Stimulated activated CD4-positive, alpha-beta T cell treated with anti-CD3 and anti-CD28 coated beads, Interleukin-1b, Interleukin-23, amount 100 ng/mL, for 1 hour (primary cell): ENCODE measurements at regions not wholly inside any gene's neighbourhood (a gene's known extent, or its start where the extent isn't known, plus 50 kb on each side); places are given as distances from the start of the nearest gene placed in this dataset.
"Not testable (repeated sequence)": the region's sequence is repeated elsewhere in the genome, so short reads cannot be mapped to it uniquely, and the experiment has no call there.

Experiments
- DNase-seq, 2 donors: peaks; one replicate each; pipeline ENCODE4 v3.0.0-alpha.2; 2020; ENCODE audit warnings: low read depth in 2 of 2

GRCh38 chr2:217593732-217594131 is 409.1 kb downstream of the TNS1 start:
- no peak for DNase-seq

GRCh38 chr2:217588266-217588665 is 414.5 kb downstream of the TNS1 start:
- DNase-seq = no peak

DNA sequence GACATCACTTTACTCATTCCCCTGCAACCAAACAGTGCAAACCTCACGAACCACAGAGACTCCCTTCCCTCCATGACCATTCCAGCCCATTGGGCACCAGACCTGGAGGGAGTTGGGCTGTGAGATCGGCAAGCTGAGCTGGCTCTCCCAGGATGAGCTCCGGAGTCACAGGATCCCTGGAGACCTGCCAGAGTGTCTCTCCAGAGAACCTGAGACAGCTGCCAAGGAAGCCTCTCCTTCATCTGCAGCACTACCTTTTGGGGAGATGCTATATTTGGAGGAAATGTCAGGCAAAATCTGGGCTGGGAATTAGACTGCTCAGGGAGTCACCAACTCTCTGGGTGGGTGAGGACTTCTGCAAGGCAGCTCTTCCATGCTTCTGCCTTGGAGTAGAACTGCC is 417.4 kb downstream of the TNS1 start:
- no peak for DNase-seq

DNA sequence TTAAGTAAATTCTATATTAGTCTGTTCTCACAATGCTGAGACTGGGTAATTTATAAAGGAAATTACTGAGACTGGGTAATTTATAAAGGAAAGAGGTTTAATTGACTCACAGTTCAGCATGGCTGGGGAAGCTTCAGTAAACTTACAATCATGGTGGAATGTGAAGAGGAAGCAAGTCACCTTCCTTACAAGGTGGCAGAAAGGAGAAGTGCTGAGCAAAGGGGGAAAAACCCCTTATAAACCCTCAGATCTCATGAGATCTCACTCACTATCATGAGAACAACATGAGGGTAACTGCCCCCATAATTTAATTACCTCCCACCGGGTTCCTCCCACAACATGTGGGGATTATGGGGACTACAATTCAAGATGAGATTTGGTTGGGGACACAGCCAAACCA is 422.4 kb downstream of the TNS1 start:
- not testable (repeated sequence) for DNase-seq

- DNase-seq = no peak
These were observed 429.2 kb downstream of the TNS1 start for GRCh38 chr2:217573571-217573970.

- no peak for DNase-seq
These were observed 432.4 kb downstream of the TNS1 start for GRCh38 chr2:217570394-217570793.

GRCh38 chr2:217568289-217568971 is 434.4 kb downstream of the TNS1 start:
- no peak for DNase-seq

DNA sequence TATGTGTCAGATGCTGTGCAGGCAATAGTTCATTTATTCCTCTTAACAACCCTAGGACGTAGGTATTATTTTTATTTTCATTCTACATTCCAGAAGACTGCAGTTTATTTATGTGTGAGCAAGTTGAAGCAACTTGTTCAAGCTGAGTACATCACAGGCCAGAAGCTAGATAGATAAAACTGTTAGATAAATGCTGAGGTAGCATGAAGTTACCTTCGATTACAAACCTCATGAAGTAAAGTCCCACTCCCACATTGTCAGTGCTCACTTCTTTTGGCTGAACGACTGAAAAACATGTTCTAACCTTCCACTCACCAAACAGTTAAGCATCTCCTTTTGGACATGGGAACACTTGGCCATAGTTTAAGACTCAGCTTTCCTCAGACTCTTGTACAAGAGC is 439.2 kb downstream of the TNS1 start:
- DNase-seq = no peak

DNA sequence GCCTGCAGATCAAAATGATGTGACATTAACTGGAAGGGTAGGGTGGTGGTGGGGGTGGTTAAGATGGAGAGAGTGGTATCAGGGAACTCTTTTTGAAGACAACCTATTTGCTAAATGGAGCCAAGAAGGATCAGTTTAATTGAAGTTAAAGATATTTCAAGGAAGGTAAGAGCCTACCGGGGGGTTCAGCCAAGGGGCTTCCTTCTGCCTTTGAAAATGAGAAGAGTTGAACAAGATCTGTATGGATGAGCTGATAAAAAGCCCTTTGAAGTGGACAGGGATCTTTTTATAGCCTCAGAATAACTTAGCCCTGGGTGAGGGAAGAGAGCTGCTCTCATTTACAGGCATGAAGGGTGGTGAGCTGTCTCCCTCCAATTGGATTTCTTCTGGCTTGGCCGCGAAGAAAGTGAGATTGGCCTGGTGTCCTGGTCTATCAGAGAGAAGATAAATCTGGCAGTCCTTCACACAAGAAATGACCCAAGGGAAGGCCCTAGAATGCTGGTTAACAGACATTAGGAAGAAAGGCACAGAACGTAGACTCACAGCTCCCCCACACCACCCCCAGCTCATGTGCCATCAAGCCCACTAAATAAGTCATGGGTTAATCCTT is 439.8 kb downstream of the TNS1 start:
- no peak for DNase-seq

- no peak for DNase-seq
These were observed 443.7 kb downstream of the TNS1 start for GRCh38 chr2:217559084-217559483.

- no peak for DNase-seq
These were observed 447.5 kb downstream of the TNS1 start for GRCh38 chr2:217555081-217555876.

DNA sequence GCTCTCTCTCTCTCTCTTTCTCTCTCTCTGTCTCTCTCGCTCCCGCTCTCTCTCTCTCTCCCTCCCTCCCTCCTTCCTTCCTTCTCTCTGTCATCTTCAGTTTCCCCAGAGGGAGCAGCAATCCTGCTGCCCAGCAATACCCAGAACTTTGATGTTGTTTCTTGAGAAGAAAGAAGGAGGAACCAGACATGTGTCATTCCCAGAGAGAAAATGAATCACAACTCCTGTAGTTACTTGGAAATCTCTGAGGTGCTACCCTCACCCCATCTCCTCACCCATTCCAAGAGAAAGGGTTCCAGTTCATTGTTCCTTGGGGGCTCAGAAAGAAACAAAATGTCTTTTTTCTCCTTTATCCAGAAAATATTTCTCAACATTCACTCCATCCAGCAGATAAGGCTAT is 449.1 kb downstream of the TNS1 start:
- no peak for DNase-seq

DNA sequence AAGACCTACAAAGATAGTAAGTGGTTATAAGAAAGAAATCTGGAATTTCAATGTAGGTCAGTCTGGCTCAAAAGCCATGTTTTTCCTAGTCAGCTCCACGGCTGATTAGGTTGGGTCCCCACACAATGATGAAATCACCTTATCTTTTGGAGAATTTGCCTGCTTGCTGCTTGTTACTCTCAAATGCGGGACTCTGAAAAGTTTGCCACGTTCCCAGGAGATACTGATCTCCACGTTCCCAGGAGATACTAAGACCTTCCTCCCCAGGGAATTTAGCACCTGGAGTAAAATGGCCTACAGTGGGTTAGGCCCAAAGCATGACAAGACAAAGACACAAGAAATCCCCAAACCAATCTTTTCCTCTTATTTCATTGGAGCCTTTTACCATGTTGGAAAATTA is 449.6 kb downstream of the TNS1 start:
- DNase-seq = no peak

DNA sequence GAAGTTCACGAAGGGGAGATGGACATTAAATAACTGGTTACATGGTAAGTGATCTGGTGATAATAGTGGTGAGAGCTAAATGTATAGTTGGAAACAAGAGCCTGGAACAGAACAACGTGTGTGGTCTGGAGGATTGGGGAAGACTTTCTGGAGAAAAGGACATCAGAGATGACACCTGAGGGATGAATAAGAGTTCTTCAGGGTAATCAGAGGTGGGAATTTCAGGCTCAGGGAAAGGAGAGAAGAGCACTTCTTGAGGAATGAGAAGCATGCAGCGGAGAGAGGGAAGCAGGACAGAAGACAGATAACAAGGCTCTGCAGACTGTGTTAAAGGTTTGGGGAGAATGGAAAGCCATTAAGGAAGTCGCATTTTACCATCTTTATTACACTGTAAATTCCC is 450.7 kb downstream of the TNS1 start:
- no peak for DNase-seq

DNA sequence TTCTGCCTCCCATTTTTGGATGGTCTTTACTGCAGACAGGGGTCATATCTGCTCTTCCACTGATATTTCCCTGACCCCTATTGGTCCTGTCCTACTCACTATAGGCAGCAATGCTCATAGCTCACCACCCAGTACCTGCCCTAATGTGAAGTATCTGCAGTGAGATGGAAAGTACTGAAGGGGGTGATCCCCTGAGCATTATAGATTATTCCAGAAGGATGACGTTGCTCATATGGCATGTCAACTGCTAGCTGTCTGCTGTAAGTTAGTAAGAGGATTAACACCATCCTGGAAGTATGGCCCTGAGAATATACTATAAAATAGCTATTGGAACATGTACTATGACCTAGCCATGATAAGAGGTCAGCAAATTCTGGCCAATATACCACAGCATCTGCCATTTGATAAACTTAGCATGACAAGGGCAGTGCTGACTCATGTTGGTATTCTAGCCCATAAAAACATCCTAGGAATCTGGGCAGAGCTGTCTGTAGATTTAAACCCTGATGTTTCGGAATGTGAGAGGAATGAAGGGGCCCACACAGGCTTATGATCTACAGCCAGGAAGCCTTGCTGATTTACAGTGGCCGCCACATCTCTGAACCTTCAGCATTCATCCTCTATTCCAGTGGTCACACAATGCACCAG is 451.4 kb downstream of the TNS1 start:
- no peak for DNase-seq

DNA sequence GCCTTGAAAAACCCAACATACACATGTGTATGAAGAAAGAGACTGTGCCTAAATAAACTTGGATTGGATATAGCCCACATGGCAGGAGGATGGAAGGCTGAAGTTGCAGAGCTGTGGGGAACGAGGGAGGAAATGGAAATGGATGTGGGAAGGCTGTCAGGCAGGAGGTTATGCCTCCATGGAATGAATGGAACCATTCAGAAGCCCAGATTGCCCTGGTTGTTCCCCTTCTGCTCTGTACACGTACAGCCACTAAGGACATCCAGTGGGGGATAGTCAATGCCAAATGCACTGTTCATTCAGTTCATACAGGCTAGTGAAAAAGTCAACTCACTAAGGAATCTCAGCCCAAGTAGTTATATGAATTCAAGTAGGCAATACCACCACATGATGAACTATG is 463.7 kb downstream of the TNS1 start:
- DNase-seq = no peak

DNA sequence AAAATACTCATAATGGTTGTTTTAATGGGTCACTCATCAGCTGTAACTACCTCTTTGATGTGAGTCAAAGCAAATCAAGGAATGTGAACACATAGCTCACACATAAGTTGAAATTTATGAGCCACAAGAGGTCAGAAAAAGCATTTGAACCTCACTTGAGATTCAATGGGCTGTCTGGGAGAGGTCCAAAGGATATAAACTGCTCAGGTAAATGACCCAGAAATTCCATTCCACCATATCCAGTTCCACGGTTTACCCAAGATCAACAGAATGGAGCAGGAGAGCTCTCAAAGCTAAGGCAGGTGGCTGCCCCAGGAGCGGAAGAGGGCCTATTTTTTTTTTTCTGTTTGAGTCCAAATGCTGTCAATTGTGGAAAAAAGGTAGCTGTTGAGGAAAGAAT is 464.1 kb downstream of the TNS1 start:
- DNase-seq = no peak

DNA sequence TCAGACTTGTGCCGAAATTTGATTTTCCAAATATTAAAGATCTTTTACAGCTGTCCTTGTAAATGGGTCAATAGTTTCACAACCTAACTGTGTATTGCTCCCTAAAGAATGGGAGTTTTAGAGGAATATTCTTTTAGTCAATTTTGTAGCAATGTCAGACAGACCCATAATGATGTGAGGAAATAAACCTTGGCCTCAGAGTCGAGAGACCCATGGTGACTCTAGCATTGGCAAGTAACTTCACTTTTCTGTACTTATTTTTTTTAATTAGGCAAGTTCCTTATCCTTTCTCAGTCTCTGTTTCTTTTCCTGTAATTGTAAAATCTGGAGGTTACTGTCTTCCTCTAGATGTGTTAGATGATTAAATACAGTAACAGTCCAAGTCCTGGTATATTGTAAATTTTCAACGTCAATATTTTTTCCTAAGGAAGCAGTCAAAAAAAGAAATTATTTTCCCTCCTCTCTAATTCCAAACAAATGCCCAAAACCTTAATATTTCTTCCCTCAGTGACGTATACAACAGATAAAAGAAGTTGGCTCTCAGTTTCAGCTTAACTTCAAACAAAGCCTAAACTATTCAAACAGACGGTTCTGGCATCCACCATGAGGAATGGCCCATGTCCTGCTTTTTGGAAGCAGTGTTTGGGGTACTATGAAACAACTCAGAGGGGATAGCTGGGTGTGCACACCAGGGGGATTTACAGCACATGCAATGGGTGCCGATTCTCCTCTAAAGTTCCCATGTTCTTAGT is 466.7 kb downstream of the TNS1 start:
- DNase-seq = no peak

DNA sequence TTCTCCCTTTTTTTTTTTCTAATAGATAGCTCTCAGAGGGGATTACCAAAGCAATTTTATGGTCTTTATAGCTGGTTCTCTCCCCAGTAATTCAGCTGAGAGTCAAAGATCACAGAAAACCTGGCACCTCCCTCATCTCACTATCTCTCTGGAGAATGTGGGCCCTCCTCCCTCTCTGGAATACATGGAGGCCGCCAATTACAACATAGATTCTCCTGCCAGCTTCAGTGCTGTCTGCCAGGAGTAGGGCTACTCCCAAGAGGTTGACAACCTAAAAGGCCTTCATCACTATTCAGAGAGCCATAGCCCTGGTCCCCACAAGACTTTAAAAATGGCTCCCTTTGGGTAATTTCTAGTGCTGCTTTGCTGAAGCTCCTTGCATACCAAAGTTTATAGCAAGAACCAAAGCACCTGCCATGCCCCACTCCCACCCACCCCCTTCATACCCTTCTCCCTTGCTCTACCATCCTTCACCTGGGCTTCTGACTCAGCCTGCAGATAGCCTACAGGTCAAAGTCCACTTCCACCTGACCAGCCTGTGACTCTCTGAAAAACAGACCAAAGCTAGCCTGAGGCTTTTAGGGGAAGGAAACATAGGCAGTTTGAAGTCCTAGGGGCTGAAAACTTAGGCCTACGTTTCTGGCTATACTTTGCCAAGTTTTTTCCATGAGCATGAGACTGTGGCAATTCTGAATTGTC is 472.3 kb downstream of the TNS1 start:
- no peak for DNase-seq

- no peak for DNase-seq
These were observed 473.5 kb downstream of the TNS1 start for GRCh38 chr2:217529271-217529670.

GRCh38 chr2:217527590-217528202 is 475.1 kb downstream of the TNS1 start:
- no peak for DNase-seq
